HuH-7.5 (cell line): ENCODE measurements at regions not wholly inside any gene's neighbourhood (a gene's known extent, or its start where the extent isn't known, plus 50 kb on each side); places are given as distances from the start of the nearest gene placed in this dataset.
"Not testable (repeated sequence)": the region's sequence is repeated elsewhere in the genome, so short reads cannot be mapped to it uniquely, and the experiment has no call there.

ENCODE experiments used
- DNase-seq: peaks from one replicate; pipeline ENCODE4 v3.0.0; 2011; ENCODE audit warnings: low spot score

DNA sequence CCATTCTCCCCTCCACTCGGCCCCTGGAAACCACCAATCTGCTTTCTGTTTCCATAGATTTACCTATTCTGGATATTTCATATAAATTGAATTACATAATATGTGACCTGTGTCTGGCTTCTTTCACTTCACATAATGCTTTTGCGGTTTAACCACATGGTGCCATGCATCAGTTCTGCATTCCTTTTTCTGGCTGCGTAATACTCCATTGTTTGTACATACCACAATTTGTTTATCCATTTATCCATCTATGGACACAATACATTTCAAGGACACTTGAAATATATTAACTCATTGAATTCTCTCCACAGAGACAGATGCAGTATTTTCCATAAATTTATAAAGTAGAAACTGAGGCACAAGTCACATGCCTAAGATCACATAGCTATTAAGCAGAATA is 110.3 kb upstream of the ETV6 start:
- no peak for DNase-seq

DNA sequence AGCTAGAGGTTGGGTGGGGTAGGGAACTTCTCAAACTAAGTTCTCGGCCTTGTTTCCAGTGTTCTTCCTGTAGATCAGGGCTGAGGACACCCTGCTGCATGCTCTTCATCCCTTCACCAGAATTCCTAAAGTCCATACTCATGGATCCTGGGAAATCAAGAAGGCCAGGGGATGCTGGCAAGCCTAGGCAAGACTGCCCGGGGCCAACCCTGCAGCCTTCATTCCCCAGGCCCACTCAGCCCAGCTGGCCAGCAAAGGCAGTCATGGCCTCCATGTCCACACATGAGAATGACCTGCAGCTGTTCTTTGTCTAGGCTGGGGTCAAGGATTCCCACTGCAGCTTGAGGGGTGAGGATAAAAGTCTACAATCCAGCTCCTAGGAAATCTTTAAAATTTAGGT is 109.3 kb upstream of the ETV6 start:
- no peak for DNase-seq

DNA sequence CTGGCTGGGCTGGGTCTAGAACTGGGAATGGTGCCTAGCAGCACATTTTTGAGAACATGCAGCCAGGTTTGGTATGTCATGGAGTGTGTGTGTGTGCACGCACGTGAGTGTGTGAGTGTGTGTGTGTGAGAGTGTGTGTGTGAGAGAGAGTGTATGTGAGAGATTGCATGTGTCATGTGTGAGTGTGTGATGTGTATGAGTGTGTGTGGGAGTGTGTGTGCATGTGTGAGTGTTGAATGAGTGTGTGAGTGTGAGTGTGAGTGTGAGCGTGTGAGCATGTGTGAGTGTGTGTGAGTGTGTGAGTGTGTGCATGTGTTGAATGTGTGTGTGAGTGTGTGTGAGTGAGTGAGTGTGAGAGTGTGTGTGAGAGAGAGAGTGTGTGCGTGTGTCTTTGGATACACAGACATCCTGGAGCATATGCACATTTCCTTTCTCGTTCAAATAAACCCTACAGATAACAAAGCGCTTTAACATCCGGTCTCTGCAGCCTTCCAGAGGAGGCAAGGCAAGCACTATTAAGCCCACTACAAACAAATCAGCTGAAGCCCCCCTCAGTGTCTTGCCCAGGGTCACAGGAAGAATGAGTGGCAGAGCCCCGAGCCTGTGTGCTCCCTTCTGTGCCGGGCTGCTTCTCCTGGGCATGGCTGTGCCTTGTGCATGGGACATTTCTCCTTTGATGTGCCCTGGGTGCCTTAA is 108.7 kb upstream of the ETV6 start:
- no peak for DNase-seq

DNA sequence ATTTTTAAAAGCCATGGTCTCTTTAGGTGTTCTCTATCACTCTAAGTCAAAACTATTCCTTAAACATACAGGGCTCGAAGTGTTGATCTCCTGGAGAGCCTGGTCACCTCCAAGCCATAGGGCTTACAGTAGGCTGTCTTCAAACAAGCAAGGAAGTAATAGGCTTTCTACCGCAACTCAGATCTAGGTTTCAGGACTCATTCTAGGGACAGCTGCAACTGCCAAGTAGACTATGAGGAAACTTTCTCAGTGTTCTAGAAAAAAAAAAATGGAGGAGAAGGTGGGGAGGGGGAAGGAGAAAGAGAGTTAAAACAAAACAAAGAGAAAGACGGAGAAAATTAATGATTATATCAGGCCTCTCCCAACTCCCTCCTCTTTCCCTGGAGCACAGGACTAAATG is 106.9 kb upstream of the ETV6 start:
- no peak for DNase-seq

DNA sequence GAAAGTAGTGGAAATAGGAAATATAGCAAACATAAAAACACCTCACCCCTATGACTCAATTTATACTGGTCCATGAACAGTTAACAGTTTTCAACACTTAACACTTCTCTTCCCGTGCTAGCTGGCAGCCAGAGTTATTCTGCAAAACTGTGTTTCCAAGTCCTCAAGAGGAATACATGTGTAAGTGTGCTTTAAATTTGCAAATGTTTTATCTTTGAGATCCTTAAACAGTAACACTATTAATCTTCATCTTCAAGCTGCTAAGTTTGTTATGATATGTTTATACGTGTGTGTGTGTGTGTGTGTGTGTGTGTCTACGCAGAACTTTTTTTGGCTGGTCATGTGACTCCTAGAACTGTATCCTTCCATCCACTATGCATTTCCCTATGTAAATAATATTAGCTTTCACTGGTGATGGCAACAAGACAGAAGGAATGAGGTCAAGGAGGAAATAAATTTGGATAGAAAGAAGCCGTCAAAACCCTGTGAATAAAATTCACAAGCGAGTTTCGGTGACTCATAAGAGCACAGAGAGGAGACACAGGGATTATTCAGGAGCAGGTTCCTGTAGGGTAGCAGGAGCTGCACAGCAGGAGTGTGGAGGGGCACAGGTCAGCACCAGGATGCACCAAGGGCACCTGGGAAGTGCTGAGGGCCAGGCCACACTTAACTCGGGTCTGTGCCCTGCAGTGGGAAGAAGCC is 105.9 kb upstream of the ETV6 start:
- DNase-seq, result no peak

DNA sequence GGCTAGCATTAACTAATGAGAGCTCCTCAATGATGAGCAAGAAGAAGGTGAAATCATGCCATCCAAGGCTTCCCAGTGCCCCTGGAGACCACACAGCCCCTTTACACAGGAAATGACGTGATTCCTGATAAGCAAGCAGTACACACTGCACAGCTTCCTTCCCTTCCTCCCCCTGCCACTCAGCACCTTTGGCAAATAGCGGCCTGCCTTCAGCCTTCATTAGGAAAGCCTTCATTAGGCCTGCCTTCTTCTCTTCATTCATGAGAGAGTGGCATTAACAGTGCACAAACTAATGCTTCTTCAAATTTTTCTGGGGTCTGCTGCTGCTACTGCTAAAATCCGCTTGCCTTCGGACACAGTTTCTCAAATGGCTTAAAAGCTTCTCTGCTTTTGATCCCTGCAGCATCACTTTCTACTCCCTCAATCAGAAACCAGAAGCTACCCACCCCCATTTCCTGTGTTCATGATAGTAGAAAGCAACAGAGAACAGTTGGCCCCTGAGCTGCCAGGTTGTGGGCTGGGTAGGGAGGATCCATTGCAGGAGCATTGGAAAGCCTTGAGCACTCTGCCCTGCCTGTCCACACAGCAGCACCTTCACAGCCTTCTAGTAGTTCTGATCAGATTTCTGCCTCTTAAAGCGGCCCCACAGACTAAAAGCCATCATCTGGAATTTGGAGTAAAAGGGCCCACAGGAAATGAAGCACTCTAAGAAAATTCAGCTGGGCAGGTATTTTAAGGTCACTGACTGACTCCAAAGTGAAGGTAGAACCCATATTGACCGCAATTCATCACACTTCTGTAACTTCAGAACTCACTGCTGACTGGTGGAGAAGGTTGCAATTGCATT is 103.8 kb upstream of the ETV6 start:
- no peak for DNase-seq

DNA sequence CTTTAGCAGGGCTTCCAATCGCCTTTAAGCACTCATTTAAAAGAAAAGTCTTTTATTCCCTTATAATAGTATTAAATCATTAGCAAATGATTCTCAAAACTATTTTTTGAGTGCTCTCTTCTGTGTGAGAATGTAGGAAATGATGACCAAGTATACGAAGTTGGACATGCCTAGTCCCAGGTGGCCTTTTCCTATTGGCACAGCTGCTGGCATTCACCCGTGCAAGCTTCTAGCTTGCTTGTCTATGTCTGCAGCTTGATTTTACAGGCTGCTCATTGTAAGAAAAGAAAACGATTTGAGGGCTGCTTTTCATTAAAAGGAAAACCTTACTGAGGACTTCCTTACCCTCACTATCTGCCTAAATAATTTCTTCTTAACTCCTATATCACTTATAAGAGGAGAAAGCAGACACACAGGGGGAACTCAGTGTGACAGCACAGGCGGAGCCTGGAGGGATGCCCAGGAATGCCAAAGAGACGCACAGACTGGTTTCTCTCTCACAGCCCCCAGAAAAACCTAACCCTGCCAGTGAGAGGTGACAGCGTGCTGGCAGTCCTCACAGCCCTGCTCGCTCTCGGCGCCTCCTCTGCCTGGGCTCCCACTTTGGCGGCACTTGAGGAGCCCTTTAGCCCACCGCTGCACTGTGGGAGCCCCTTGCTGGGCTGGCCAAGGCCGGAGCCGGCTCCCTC is 102.7 kb upstream of the ETV6 start:
- not testable (repeated sequence) for DNase-seq

DNA sequence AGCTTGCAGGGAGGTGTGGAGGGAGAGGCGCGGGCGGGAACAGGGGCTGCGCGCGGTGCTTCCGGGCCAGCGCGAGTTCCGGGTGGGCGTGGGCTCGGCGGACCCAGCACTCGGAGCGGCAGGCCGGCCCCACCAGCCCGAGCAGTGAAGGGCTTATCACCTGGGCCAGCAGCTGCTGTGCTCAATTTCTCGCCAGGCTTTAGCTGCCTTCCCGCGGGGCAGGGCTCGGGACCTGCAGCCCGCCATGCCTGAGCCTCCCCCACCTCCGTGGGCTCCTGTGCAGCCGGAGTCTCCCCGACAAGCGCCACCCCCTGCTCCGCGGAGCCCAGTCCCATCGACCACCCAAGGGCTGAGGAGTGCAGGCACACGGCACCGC is 102.2 kb upstream of the ETV6 start:
- not testable (repeated sequence) for DNase-seq

DNA sequence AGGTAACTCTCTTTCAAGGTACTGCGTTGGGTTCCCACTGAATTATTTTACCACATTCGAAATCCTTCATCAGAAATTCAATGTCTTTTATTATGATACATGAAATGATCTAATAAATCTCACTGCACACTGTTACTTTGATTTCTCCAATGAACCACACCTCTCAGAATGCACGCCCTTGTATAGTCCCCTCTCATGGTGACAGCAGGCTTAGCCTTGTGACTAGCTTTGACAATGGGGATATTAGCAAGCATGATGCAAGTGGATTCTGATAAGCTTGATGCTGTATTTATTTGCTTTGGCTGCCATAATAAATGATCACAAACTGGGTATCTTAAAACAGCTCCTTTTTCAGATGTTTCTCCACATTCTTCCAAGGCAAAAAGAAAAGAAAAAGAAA is 100.4 kb upstream of the ETV6 start:
- DNase-seq, result no peak

DNA sequence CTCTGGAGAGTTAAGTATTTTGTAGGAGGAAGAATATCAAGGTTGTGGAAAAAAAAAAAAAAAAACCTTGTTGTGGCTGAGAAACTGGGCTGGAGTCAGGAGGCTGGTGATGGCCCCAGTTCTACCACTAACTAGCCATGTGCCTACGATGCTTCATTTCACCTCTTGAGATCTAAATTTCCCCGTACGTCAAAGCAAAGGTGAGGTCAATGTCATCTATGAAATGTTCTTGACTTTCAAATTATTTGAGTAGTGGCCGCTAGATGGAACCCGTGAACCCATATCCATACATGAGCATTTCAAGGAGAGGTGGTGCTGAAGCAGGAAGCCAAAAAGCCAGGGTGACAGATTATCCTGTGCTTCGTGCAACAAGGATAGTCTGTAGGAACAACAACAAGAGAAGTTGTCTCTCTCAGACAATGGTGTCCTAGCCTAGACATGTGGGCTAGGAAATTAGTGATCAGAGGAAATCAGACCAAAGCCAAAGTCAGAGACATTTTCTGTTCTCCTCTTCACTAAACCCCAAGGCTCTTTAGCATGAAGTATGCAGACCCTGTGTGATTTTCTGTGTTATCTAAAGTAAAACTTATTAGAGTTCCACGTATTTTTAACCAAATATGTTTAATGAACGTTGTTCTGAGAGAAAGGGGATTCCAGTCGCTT is 95.5 kb upstream of the ETV6 start:
- peak; percentile 84 for DNase-seq

DNA sequence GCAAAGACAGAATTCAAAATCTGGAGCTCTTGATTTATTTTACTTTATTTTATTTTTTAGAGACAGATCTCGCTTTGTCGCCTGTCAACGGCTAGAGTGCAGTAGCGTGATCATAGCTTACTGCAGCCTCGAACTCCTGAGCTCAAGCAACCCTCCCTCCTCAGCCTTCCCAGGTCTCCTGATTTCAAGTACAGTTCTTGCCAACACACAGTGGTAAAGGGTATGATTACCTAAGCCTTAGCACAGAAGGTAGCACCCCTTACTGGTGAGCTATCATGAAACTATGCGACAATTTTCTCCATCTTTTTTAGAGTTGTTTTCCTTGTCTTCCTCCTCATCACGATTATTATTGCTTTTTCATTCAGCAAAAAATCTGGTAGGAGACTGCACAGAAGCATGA is 94.3 kb upstream of the ETV6 start:
- DNase-seq, result no peak

DNA sequence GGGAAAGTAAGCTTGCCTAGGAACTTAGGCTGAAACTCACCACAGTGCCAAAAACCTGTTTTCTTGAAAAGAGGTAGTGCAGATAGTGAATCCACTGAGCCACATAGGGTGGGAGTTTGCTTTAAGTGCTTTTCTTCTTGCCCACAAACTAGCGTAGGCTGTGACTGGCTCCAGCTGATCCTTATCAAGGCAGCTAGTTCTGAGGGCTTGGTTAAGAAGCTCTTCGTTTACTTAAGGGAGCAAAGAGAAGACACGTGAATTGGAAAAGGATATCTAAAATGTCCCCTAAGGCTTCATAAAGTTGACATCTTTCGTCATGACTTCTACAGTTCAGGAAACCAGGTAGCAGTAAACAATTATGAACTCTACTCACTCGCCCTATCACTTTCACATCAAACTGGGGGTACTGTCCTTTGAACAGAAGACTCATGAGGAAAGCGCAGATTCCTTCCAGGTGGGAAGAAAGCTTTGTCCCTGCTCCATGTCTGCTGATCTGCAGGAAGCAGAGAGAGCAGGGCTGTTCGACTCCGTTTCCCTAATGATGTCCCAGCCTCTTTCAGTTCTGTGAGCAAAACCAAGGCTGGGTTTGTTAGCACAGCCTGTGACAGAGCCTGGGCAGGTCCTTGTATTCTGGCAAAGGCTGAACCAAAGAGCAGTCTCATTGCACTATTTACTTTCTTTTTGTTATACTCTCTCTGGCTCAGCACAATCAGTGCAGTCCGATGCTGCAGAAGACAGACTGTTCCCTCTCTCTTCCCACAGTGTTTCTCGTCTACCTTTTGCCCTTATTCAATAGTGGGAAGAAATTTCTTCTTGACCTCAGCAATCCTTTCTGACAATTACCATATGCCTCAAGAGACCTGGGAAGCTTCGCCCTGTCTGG is 93.5 kb upstream of the ETV6 start:
- no peak for DNase-seq

DNA sequence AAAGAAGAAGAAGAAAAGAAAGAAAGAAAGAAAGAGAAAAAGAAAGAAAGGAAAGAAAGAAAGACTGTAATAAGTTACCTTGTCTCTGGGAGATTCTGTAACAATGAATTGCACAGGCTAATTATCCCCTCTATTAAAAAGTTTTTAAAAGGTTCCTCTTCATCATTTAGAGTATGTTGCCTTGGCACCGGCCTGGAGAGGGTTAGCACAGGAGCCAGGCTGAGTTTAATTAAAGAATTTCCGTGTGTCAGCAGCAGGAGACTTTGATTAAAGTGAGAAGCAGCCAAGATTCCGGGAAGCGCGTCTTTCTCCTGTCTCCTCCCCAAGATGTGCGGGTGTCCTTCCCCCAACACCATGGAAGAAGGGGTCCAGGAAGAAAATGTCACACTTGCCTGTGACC is 92.8 kb upstream of the ETV6 start:
- DNase-seq, result no peak

DNA sequence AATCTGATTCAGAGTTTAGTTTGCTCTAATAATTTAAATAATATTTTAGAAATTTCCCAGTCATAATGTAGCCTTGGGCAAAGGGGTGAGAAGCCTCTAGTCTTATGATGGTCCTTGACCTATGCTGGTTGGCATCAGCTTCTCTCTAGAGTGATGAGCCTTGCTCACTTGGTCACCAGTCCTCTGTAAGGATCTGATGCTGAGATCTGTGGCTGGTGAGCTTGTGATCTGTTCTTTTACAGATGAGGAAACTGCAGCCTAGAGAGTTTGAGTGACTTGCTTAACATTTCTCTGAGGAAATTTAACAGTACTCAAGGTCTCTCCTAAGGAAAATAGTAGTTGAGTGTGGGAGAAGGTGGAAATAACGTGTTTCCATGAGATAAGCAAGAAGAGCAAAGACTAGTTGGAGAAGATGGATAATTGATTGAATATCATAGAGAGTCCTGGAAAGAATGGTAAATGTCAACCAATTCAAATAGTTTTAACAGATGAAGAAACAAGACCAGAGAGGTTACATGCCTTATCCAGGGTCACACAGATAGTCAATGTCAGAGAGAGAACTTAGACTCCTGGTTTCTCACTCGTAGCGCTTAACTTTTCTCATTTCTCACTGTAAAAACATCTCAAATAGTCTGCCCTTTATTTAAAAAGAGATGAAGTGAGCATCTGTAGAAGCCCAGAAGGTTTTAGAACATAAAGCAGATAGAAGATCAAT is 89.7 kb upstream of the ETV6 start:
- no peak for DNase-seq

DNA sequence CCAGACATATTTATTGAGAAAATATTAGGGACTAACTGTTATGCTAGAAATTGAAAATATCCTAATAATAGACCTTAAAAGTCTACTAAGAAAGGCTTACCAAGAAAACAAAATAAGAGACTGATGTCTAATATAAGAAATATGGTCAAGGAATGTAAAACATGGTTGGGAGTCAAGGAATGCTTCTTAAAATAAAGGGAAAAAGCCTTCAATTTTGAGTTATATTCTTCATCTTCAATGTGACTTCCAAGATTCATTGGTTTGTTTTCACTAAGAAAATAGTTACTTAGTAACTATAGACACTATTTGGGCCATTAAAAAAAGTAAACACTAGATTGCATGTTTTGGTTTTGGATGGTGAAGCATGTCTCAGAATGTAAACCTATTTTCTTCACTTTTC is 88.1 kb upstream of the ETV6 start:
- DNase-seq, result no peak

DNA sequence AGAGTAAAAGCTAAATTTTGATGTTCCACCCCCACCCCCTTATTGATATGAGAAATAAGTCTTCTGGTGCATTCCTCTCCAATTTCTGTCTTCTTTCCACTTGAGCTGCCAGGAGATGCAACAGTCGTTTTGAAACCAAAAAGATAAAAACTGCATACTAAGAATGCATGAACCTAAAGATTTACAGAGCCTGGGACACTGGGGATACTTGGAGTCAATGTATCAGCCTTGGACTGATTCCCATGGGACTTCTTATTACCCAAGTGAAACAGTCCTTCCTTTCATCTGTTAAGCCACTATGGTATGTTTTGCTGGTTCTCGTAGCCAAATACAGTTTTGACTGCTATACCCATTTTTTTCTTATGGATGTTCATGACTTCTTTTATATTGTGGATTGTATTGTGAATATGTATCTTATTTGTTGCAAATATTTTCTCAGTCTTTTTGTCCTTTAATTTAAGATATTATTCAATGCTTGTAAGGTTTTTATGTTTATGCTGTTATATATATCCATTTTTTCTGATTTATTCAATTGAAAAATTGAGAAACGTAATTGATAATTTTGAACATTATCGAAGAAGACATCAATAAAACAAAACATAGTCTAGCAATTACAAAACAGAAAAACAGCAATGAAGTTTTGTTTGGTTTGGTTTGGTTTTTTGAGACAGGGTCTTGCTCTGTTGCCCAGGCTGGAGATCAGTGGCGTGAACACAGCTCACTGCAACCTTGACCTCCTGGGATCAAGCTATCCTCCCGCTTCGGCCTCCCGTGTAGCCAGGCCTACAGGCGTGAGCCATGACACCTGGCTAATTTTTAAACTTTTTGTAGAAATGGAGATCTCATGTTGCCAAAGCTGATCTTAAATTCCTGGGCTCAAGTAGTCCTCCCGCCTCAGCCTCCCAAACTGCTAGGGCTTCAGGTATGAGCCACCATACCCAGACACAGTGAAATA is 85.4 kb upstream of the ETV6 start:
- no peak for DNase-seq

DNA sequence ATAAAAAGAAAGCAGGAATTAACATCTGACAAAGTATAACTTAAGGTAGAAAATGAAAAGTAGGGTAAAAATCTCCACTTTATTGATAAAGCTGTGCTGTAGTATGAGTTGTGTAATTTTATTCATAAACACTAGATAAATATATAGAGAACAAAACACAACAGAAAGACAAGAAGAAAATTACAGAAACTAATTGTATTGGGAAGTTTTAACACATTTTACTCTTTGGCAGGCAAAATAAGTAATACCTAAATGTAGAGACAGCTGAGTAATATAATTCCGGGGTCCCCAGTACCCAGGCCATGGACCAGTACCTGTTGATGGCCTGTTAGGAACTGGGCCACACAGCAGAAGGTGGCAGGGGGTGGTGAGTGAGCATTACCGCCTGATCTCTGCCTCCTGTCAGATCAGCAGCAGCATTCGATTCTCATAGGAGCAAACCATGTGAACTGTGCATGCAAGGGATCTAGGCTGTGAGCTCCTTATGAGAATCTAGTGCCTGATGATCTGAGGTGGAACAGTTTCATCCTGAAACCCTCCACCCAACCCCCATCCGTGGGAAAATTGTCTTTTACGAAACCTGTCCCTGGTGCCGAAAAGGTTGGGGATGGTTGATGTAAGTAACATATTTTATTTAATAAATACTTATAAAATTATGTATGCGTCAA is 84.4 kb upstream of the ETV6 start:
- DNase-seq, result no peak

DNA sequence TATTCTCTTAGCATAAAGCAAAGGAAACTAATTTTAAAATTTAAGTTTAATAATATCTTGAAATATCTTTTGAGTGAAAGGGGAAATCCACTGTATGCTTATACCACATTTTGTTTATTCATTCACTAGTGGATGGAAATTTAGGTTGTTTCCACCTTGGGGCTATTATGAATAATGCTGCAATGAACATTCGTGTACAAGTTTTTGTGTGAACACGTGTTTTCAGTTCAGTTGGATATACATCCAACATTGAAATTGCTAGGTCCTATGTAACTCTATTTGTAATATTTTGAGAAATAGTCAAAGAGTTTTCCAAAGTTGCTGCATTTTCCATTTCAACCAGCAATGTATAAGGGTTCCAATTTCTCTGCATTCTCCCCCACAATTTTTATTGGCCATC is 83.7 kb upstream of the ETV6 start:
- DNase-seq, result no peak
